GM13976 (cell line): ENCODE measurements at regions not wholly inside any gene's neighbourhood (a gene's known extent, or its start where the extent isn't known, plus 50 kb on each side); places are given as distances from the start of the nearest gene placed in this dataset.

Experiments
- DNase-seq: peaks from one replicate; pipeline ENCODE4 v3.0.0; 2012; ENCODE audit warnings: low spot score
- CTCF ChIP-seq: IDR thresholded peaks from 2 replicates; pipeline ENCODE4 v1.5.1; 2012; ENCODE audit warnings: borderline replicate concordance, mild to moderate bottlenecking; ENCODE audit not compliant: insufficient read depth; ENCODE audit errors: extremely low read depth, missing control alignments, control extremely low read depth
- in situ Hi-C: fragments of 300-500 bp; cut with MboI; formaldehyde crosslinking; loops from one replicate; pipeline ENCODE4 v1.12.0; 2022; ENCODE audit warnings: low sequenced_read_pairs, mixed read lengths, inconsistent platforms; ENCODE audit not compliant: unreplicated experiment

- TF ChIP-seq CTCF = no peak
- DNase-seq = no peak
- in situ Hi-C loops = no loop called here
These were observed 327.5 kb upstream of the TBL1XR1 start for GRCh38 chr3:177524742-177525141.

GRCh38 chr3:177525414-177525813 is 328.1 kb upstream of the TBL1XR1 start:
- in situ Hi-C loops = no loop called here
- TF ChIP-seq CTCF = no peak
- DNase-seq = no peak

- TF ChIP-seq CTCF = no peak
- in situ Hi-C loops = no loop called here
- no peak for DNase-seq
These were observed 328.9 kb upstream of the TBL1XR1 start for GRCh38 chr3:177525987-177526712.

GRCh38 chr3:177527182-177527581 is 329.9 kb upstream of the TBL1XR1 start:
- in situ Hi-C loops = no loop called here

GRCh38 chr3:177528306-177529070 is 331.2 kb upstream of the TBL1XR1 start:
- no peak for TF ChIP-seq CTCF
- in situ Hi-C loops = no loop called here
- no peak for DNase-seq

More at GRCh38 chr3:177527182-177527581, 329.9 kb upstream of the TBL1XR1 start:
- TF ChIP-seq CTCF = no peak
- no peak for DNase-seq

- in situ Hi-C loops = no loop called here
- DNase-seq = no peak
- no peak for TF ChIP-seq CTCF
These were observed 331.8 kb upstream of the TBL1XR1 start for GRCh38 chr3:177529071-177529550.
